ENCODE measurements at regions not wholly inside any gene's neighbourhood (a gene's known extent, or its start where the extent isn't known, plus 50 kb on each side); places are given as distances from the start of the nearest gene placed in this dataset.

DNA sequence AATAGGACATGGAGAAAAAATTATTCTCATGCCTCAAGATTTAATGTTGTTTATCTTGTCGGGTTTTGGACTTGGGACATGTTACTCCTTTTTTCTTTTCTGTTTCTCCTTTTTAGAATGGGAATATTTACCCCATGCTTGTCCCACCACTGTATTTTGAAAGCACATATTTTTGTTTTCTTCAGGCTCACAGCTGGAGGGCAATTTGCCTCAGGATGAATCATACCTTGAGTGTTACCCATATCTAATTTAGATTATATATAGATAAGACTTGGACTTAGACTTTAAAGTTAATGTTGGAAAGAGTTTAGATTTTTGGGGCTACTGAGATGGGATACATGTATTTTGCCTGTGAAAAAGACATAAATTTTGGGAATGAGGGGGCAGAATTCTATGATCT, 541.6 kb upstream of the MAN1A1 start (continued):
- TF ChIP-seq SMC3 (conservative IDR thresholded peaks at IDR 0.05; ENCODE audit: insufficient read depth, low read depth, low read length) (no peak), ZKSCAN8 (CRISPR knock-in tag; IDR thresholded peaks at IDR 0.05) (no peak), RBM17 (IDR thresholded peaks at IDR 0.05; ENCODE audit: borderline replicate concordance, low read depth, low read length) (no peak), GTF2F1 (IDR thresholded peaks at IDR 0.05; ENCODE audit: low read depth, low read length) (no peak)
- TF ChIP-seq, protein P1, sequence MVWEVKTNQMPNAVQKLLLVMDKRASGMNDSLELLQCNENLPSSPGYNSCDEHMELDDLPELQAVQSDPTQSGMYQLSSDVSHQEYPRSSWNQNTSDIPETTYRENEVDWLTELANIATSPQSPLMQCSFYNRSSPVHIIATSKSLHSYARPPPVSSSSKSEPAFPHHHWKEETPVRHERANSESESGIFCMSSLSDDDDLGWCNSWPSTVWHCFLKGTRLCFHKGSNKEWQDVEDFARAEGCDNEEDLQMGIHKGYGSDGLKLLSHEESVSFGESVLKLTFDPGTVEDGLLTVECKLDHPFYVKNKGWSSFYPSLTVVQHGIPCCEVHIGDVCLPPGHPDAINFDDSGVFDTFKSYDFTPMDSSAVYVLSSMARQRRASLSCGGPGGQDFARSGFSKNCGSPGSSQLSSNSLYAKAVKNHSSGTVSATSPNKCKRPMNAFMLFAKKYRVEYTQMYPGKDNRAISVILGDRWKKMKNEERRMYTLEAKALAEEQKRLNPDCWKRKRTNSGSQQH (CRISPR knock-in tag; IDR thresholded peaks at IDR 0.05): no peak

GRCh38 chr6:119890470-119890869, 540.9 kb upstream of the MAN1A1 start:
- ChIA-PET CTCF (ENCODE audit: low intra/inter-chr PET ratio) (no interaction called here), POLR2A (no interaction called here)
- no peak overlapping the region for H3K4me3 ChIP-seq
- DNase-seq (ENCODE audit: extremely low read depth in 1 of 4, low spot score in 3 of 4) (no peak), FAIRE-seq (no peak), ATAC-seq (no peak)
- no peaks in the 10 kb centered on the region for H3K27me3 ChIP-seq (ENCODE audit: control insufficient read depth in 2 of 2, insufficient read depth in 2 of 2, low read length in 2 of 2)
- H2AFZ ChIP-seq (ENCODE audit: low read depth, low read length): no peak overlapping the region
- intact Hi-C loops (cut with micrococcal nuclease) (no loop called here), in situ Hi-C loops (cut with MboI) (no loop called here)
- no peaks in the 10 kb centered on the region for H4K20me1 ChIP-seq (replicated peaks; ENCODE audit: control insufficient read depth, insufficient read depth, low read length)
- BruUV-seq (replicated peaks): no TSS peak
- H3K9me3 ChIP-seq (replicated peaks; ENCODE audit: control insufficient read depth, insufficient read depth, low read depth, low read length): no peaks in the 10 kb centered on the region
- TF ChIP-seq KDM1A (IDR thresholded peaks at IDR 0.05) (no peak), SMARCE1 (IDR thresholded peaks at IDR 0.05) (no peak), SAFB (IDR thresholded peaks at IDR 0.05; ENCODE audit: borderline replicate concordance, low read depth, low read length) (no peak), MTA1 (IDR thresholded peaks at IDR 0.05; ENCODE audit: borderline replicate concordance) (no peak), ZNF431 (CRISPR knock-in tag; IDR thresholded peaks at IDR 0.05) (no peak), MCM5 (IDR thresholded peaks at IDR 0.05; ENCODE audit: low read depth) (no peak), MTA2 (IDR thresholded peaks at IDR 0.05; ENCODE audit: low read depth) (no peak), ZNF282 (CRISPR knock-in tag; IDR thresholded peaks at IDR 0.05) (no peak)
- TF ChIP-seq, protein P2, sequence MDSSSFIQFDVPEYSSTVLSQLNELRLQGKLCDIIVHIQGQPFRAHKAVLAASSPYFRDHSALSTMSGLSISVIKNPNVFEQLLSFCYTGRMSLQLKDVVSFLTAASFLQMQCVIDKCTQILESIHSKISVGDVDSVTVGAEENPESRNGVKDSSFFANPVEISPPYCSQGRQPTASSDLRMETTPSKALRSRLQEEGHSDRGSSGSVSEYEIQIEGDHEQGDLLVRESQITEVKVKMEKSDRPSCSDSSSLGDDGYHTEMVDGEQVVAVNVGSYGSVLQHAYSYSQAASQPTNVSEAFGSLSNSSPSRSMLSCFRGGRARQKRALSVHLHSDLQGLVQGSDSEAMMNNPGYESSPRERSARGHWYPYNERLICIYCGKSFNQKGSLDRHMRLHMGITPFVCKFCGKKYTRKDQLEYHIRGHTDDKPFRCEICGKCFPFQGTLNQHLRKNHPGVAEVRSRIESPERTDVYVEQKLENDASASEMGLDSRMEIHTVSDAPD (CRISPR knock-in tag; IDR thresholded peaks at IDR 0.05): no peak
- no peak overlapping the region for H3K4me2 ChIP-seq (ENCODE audit: insufficient read depth, low read length)
- H3K9me1 ChIP-seq (ENCODE audit: control insufficient read depth, insufficient read depth, low read length): no peaks in the 10 kb centered on the region
- no peaks in the 10 kb centered on the region for H3K36me3 ChIP-seq (ENCODE audit: control insufficient read depth, insufficient read depth, low read length)
- no peaks in the 10 kb centered on the region for H3K79me2 ChIP-seq (ENCODE audit: control insufficient read depth, insufficient read depth, low read length)
- no peak overlapping the region for H3K9ac ChIP-seq (ENCODE audit: insufficient read depth in 1 of 2, low read depth in 2 of 2, low read length in 2 of 2)
- no peak overlapping the region for H3K27ac ChIP-seq (ENCODE audit: extremely low read depth, low read depth, low read length)
- WGBS (ENCODE audit: insufficient coverage, low coverage, missing lambda C conversion rate): 0% methylated on average over 1 of the region's 1 CpG
- no peaks in the 10 kb centered on the region for H3K4me1 ChIP-seq (replicated peaks in 1 of 2; ENCODE audit: control insufficient read depth in 2 of 2, insufficient read depth in 2 of 2, low read length in 2 of 2)
